Thymus (tissue), 11 donors: ENCODE measurements at regions not wholly inside any gene's neighbourhood (a gene's known extent, or its start where the extent isn't known, plus 50 kb on each side); places are given as distances from the start of the nearest gene placed in this dataset.

Experiments
- DNase-seq, 9 donors: peaks; one replicate each; pipeline ENCODE4 v3.0.0-alpha.2; 2013; ENCODE audit warnings: low spot score in 9 of 9, low read depth in 6 of 9, missing footprints in 1 of 9
- H3K27ac ChIP-seq, 2 donors: one replicate each; pipeline ENCODE4 v1.5.1; 2013; ENCODE audit warnings: control low read depth in 1 of 2, low read depth in 1 of 2, low read length in 1 of 2, mild to moderate bottlenecking in 1 of 2, moderate library complexity in 1 of 2
- H3K27me3 ChIP-seq, 2 donors: one replicate each; pipeline ENCODE4 v1.5.1; 2013; ENCODE audit warnings: low read length in 1 of 2; ENCODE audit not compliant: control insufficient read depth in 2 of 2, insufficient read depth in 1 of 2
- H3K36me3 ChIP-seq, 2 donors: one replicate each; pipeline ENCODE4 v1.5.1; 2013; ENCODE audit warnings: low read length in 1 of 2, mild to moderate bottlenecking in 1 of 2, moderate library complexity in 1 of 2; ENCODE audit not compliant: control insufficient read depth in 2 of 2, insufficient read depth in 2 of 2
- H3K4me1 ChIP-seq, 2 donors: one replicate each; pipeline ENCODE4 v1.5.1; 2013; ENCODE audit warnings: low read length in 2 of 2; ENCODE audit not compliant: control insufficient read depth in 2 of 2, insufficient read depth in 2 of 2
- H3K4me3 ChIP-seq, 2 donors: one replicate each; pipeline ENCODE4 v1.5.1; 2013; ENCODE audit warnings: low read length in 2 of 2, control low read depth in 1 of 2, mild to moderate bottlenecking in 1 of 2
- H3K9me3 ChIP-seq, 2 donors: one replicate each; pipeline ENCODE4 v1.5.1; 2013; ENCODE audit warnings: low read length in 1 of 2, mild to moderate bottlenecking in 1 of 2; ENCODE audit not compliant: control insufficient read depth in 2 of 2, insufficient read depth in 1 of 2
- WGBS: extraction: QIAGEN DNeasy Blood & Tissue Kit; methylation state at CpG from one replicate; pipeline ENCODE4 v1.1.7; 2013; 5-methylcytosine and 5-hydroxymethylcytosine counted together
- donor health status: healthy.

DNA sequence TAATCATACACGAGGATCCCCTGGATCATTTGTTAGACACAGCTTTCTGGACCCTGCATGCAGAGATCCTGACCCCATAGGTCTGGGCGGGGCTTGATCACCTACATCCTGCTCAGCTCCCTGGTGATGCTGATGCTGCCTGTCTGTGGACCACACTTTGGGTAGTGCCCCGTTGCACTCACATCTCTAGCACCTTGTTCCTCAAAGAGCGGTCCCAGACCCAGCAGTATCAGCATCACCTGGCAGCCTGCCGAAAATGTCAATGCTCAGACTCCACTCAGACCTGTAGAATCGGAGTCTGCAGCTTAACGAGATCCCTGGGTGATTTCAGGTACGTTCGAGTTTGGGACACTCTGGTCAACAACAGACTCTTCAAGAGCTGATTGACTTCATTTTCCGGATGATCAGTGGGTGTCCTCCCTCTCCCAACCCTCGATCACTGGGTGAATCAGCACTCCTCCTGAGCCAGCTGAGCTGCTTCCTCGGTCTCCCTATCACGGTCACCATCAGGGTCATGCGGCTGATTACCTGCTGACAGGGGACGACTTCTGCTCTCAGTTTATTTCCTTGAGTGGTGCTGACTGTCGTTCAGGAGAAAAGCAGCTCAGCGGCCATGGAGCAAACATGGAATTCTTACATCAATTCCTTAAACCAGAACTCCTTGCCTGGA, 150.6 kb upstream of the RAB12 start:
- Histone ChIP-seq H3K4me1 (peaks cover 0 to 7% of the 10 kb centered on the region in 2 donors), H3K4me3 (no peak overlapping the region), H3K27me3 (no peaks in the 10 kb centered on the region), H3K9me3 (no peaks in the 10 kb centered on the region), H3K27ac (no peak overlapping the region), H3K36me3 (no peaks in the 10 kb centered on the region)
- WGBS: 87% methylated on average over 17 of the region's 17 CpGs
- DNase-seq: no peak

DNA sequence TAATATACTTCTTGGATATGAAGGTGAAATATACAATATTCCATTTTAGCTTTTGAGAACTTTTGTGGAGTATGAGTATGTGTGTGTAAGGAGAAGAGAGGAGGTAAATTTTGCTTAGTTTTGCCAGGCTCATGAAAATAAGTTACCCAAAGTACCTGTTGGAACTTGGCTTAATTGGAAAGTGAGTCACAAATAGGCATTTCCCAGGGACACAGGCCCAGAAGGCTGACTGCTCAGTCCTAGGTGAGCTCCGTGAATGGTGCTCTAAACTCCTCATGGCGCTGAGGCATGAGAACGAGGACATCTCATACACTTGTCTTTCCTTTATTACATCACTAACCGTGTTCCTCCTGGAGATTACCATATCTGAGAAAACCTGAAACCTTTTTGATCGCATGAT, 148.5 kb upstream of the RAB12 start:
- 86% methylated on average over 5 of the region's 5 CpGs for WGBS
- H3K4me3 ChIP-seq: no peak overlapping the region

GRCh38 chr18:8461544-8461943, 147.7 kb upstream of the RAB12 start:
- Histone ChIP-seq H3K36me3 (no peaks in the 10 kb centered on the region), H3K27me3 (no peaks in the 10 kb centered on the region), H3K27ac (no peak overlapping the region), H3K4me1 (no peaks in the 10 kb centered on the region), H3K9me3 (no peaks in the 10 kb centered on the region), H3K4me3 (no peak overlapping the region)
- 69% methylated on average over 2 of the region's 2 CpGs for WGBS
- no peak for DNase-seq

More for the DNA sequence above, 148.5 kb upstream of the RAB12 start:
- Histone ChIP-seq H3K27me3 (no peaks in the 10 kb centered on the region), H3K36me3 (no peaks in the 10 kb centered on the region), H3K4me1 (peaks cover 0 to 6% of the 10 kb centered on the region in 2 donors), H3K9me3 (no peaks in the 10 kb centered on the region), H3K27ac (no peak overlapping the region)
- no peak for DNase-seq

GRCh38 chr18:8462651-8463185, 146.5 kb upstream of the RAB12 start:
- Histone ChIP-seq H3K27ac (no peak overlapping the region), H3K9me3 (no peaks in the 10 kb centered on the region), H3K36me3 (no peaks in the 10 kb centered on the region), H3K4me3 (no peak overlapping the region), H3K27me3 (no peaks in the 10 kb centered on the region), H3K4me1 (no peaks in the 10 kb centered on the region)
- 97% methylated on average over 10 of the region's 10 CpGs for WGBS
- no peak for DNase-seq

DNA sequence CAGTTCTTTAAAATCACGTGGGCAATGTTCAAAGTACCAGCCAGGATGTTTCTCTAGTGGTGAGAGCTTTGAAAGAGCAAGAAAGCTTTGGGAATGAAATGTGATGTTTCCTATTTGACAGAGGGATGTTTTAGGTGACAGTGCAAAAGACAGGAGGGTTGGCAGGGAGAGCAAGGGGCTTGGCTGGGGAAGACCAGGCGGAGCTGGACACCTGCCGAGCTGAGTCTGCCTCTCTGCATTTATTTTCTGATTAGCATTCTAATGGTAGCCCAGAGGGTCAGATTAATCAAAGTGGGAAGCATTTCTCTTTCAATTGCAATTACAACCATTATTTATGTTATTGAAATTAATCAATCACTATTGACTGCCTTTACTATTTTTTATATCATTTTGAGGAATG, 145.4 kb upstream of the RAB12 start:
- WGBS: 87% methylated on average over 3 of the region's 3 CpGs
- H3K4me1 ChIP-seq: no peaks in the 10 kb centered on the region
- no peak overlapping the region for H3K4me3 ChIP-seq
- H3K27ac ChIP-seq: no peak overlapping the region
- DNase-seq: no peak
- H3K36me3 ChIP-seq: no peaks in the 10 kb centered on the region
- no peaks in the 10 kb centered on the region for H3K27me3 ChIP-seq
- no peaks in the 10 kb centered on the region for H3K9me3 ChIP-seq

GRCh38 chr18:8468191-8468590, 141.0 kb upstream of the RAB12 start:
- 93% methylated on average over 8 of the region's 8 CpGs for WGBS
- no peak for DNase-seq

DNA sequence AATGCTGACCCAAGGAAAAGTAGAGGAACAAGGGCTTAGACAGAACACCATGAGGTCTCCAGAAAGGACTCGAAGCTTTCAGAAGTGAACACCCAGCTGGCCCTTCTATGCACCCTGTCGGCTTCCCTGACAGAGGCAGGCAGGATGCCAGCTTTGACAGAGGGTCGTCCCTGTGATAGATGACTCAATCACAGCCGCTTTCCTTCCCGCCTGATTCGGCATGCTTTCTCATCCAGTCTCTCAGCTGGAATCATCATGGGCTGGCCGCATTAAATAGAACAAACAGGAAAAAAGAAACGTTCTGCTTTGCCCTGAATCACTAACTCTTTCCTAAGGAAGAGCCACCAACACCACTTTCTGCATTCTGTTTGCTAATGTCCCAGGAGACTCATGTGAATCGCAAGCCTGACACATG, 140.3 kb upstream of the RAB12 start:
- Histone ChIP-seq H3K4me1 (no peaks in the 10 kb centered on the region), H3K36me3 (no peaks in the 10 kb centered on the region), H3K9me3 (no peaks in the 10 kb centered on the region), H3K27ac (no peak overlapping the region), H3K4me3 (no peak overlapping the region), H3K27me3 (no peaks in the 10 kb centered on the region)
- no peak for DNase-seq
- 68% methylated on average over 9 of the region's 9 CpGs for WGBS

More at GRCh38 chr18:8468191-8468590, 141.0 kb upstream of the RAB12 start:
- Histone ChIP-seq H3K9me3 (no peaks in the 10 kb centered on the region), H3K4me1 (no peaks in the 10 kb centered on the region), H3K27ac (no peak overlapping the region), H3K27me3 (no peaks in the 10 kb centered on the region), H3K4me3 (no peak overlapping the region), H3K36me3 (no peaks in the 10 kb centered on the region)

DNA sequence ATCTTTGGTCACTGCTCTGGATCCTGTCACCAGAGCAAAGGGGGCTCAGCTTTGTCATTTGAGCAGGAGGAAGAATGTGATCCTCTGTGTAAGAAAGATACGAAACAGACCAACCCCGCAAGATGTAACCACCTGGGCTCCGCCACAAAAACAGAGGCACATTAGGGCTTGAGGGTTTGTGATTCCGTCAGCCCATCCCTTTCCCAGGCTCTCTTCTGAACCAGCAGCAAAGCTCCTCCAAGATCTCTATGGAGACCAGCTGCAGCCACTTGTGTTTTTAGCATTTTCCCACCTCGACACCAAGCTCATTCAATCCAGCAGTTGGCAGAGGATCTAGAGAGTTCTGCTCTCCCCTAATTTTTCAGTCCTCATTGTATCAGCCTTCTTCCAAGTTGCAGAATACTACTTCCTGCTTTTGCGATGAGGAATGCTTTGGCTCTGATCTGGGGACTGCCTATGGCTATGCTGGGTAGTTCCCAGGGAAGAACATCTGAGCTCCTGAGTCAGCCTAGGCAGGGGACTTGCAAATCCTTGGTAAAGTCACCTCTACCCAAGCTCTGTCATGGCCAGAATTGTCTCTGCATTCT, 139.6 kb upstream of the RAB12 start:
- Histone ChIP-seq H3K27me3 (no peaks in the 10 kb centered on the region), H3K4me1 (no peaks in the 10 kb centered on the region), H3K36me3 (no peaks in the 10 kb centered on the region), H3K27ac (no peak overlapping the region), H3K4me3 (no peak overlapping the region), H3K9me3 (no peaks in the 10 kb centered on the region)
- DNase-seq: no peak
- 87% methylated on average over 6 of the region's 6 CpGs for WGBS

- Histone ChIP-seq H3K36me3 (no peaks in the 10 kb centered on the region), H3K27ac (no peak overlapping the region), H3K9me3 (no peaks in the 10 kb centered on the region), H3K4me1 (no peaks in the 10 kb centered on the region), H3K27me3 (no peaks in the 10 kb centered on the region), H3K4me3 (no peak overlapping the region)
- DNase-seq: no peak
- 99% methylated on average over 6 of the region's 6 CpGs for WGBS
These were observed 137.9 kb upstream of the RAB12 start for GRCh38 chr18:8471372-8471771.
